GM19099 (cell line): ENCODE measurements at regions not wholly inside any gene's neighbourhood (a gene's known extent, or its start where the extent isn't known, plus 50 kb on each side); places are given as distances from the start of the nearest gene placed in this dataset.

Experiments
- POLR2A ChIP-seq: IDR thresholded peaks from 3 replicates; pipeline ENCODE4 v1.6.1; 2011; ENCODE audit warnings: low read depth; ENCODE audit not compliant: insufficient read length; ENCODE audit errors: extremely low read depth

GRCh38 chr6:156639009-156639721 lies 138.0 kb upstream of the ARID1B start:
- no peak for TF ChIP-seq POLR2A

- no peak for TF ChIP-seq POLR2A
Measured at GRCh38 chr6:156638581-156638980, 138.6 kb upstream of the ARID1B start.

- no peak for TF ChIP-seq POLR2A
Measured at GRCh38 chr6:156634951-156635371, 142.2 kb upstream of the ARID1B start.

GRCh38 chr6:156634048-156634447 lies 143.1 kb upstream of the ARID1B start:
- no peak for TF ChIP-seq POLR2A

GRCh38 chr6:156633291-156633690 lies 143.9 kb upstream of the ARID1B start:
- TF ChIP-seq POLR2A, result no peak

- no peak for TF ChIP-seq POLR2A
Measured at GRCh38 chr6:156630613-156631302, 146.4 kb upstream of the ARID1B start.

GRCh38 chr6:156628805-156629204 lies 148.4 kb upstream of the ARID1B start:
- no peak for TF ChIP-seq POLR2A

GRCh38 chr6:156627524-156627923 lies 149.7 kb upstream of the ARID1B start:
- no peak for TF ChIP-seq POLR2A

- TF ChIP-seq POLR2A, result no peak
Measured at GRCh38 chr6:156622185-156622584, 155.0 kb upstream of the ARID1B start.

GRCh38 chr6:156620331-156620730 lies 156.8 kb upstream of the ARID1B start:
- TF ChIP-seq POLR2A, result no peak

GRCh38 chr6:156618600-156619205 lies 158.5 kb upstream of the ARID1B start:
- no peak for TF ChIP-seq POLR2A

- no peak for TF ChIP-seq POLR2A
Measured at GRCh38 chr6:156617941-156618340, 159.2 kb upstream of the ARID1B start.

GRCh38 chr6:156617376-156617775 lies 159.8 kb upstream of the ARID1B start:
- no peak for TF ChIP-seq POLR2A

GRCh38 chr6:156616495-156616894 lies 160.7 kb upstream of the ARID1B start:
- TF ChIP-seq POLR2A, result no peak

GRCh38 chr6:156613996-156614395 lies 163.2 kb upstream of the ARID1B start:
- no peak for TF ChIP-seq POLR2A

GRCh38 chr6:156612361-156612760 lies 164.8 kb upstream of the ARID1B start:
- no peak for TF ChIP-seq POLR2A
